Neural progenitor cell (in vitro differentiated cells): ENCODE measurements at regions not wholly inside any gene's neighbourhood (a gene's known extent, or its start where the extent isn't known, plus 50 kb on each side); places are given as distances from the start of the nearest gene placed in this dataset.
"Not testable (repeated sequence)": the region's sequence is repeated elsewhere in the genome, so short reads cannot be mapped to it uniquely, and the experiment has no call there.

Experiments
- DNase-seq: peaks from one replicate; pipeline ENCODE4 v3.0.0-alpha.2; 2016; ENCODE audit warnings: low spot score
- H2AFZ ChIP-seq: fragments of 200-600 bp; sonication (generic); replicated peaks from 2 replicates; pipeline ENCODE4 v1.6.1; 2016; ENCODE audit warnings: antibody characterized with exemption
- H3F3A ChIP-seq: fragments of 200-600 bp; sonication (generic); 2 replicates; pipeline ENCODE4 v1.6.1; 2016; ENCODE audit warnings: antibody characterized with exemption, low read depth
- H3K27ac ChIP-seq: fragments of 200-600 bp; sonication (generic); 2 replicates; pipeline ENCODE4 v1.5.1; 2016; ENCODE audit warnings: mild to moderate bottlenecking
- H3K27me3 ChIP-seq: fragments of 200-600 bp; sonication (generic); 2 replicates; pipeline ENCODE4 v1.6.1; 2016; ENCODE audit warnings: mild to moderate bottlenecking, moderate library complexity
- H3K36me3 ChIP-seq: fragments of 200-600 bp; sonication (generic); 2 replicates; pipeline ENCODE4 v1.5.1; 2016
- H3K4me1 ChIP-seq: fragments of 200-600 bp; sonication (generic); 2 replicates; pipeline ENCODE4 v1.6.1; 2016; ENCODE audit warnings: mixed run types
- H3K4me2 ChIP-seq: fragments of 200-600 bp; sonication (generic); 2 replicates; pipeline ENCODE4 v1.6.1; 2016
- H3K4me3 ChIP-seq: fragments of 200-600 bp; sonication (generic); 2 replicates; pipeline ENCODE4 v1.5.1; 2016
- H3K79me2 ChIP-seq: fragments of 200-600 bp; sonication (generic); 2 replicates; pipeline ENCODE4 v1.6.1; 2016; ENCODE audit warnings: low read depth
- H3K9ac ChIP-seq: fragments of 200-600 bp; sonication (generic); 2 replicates; pipeline ENCODE4 v1.6.1; 2016
- H3K9me3 ChIP-seq: fragments of 200-600 bp; sonication (generic); 2 replicates; pipeline ENCODE4 v1.5.1; 2016; ENCODE audit warnings: low read depth
- H4K20me1 ChIP-seq: fragments of 200-600 bp; sonication (generic); 2 replicates; pipeline ENCODE4 v1.6.1; 2016; ENCODE audit warnings: low read depth
- H3K27ac Mint-ChIP-seq: 3 replicates; pipeline ENCODE4 v1.8.0; 2021; ENCODE audit warnings: mixed read lengths
- H3K27me3 Mint-ChIP-seq: 2 replicates; pipeline ENCODE4 v1.8.0; 2022; ENCODE audit warnings: low read depth, mild to moderate bottlenecking, inconsistent platforms, moderate library complexity, mixed read lengths; ENCODE audit not compliant: insufficient read depth
- H3K36me3 Mint-ChIP-seq: 3 replicates; pipeline ENCODE4 v1.8.0; 2021; ENCODE audit warnings: mixed read lengths
- H3K4me1 Mint-ChIP-seq: 3 replicates; pipeline ENCODE4 v1.8.0; 2021; ENCODE audit warnings: mixed read lengths
- H3K4me3 Mint-ChIP-seq: 3 replicates; pipeline ENCODE4 v1.8.0; 2021; ENCODE audit warnings: mild to moderate bottlenecking, moderate library complexity, mixed read lengths
- H3K9me3 Mint-ChIP-seq: 3 replicates; pipeline ENCODE4 v1.8.0; 2020; ENCODE audit warnings: mixed read lengths
- CTCF ChIP-seq: fragments of 200-600 bp; sonication (generic); IDR thresholded peaks from 2 replicates; pipeline ENCODE4 v1.5.1; 2017; ENCODE audit warnings: antibody characterized with exemption, mild to moderate bottlenecking
- EZH2 ChIP-seq: fragments of 200-600 bp; sonication (generic); IDR thresholded peaks from 2 replicates; pipeline ENCODE4 v1.6.1; 2017; ENCODE audit warnings: antibody characterized with exemption, mild to moderate bottlenecking, moderate library complexity
- EZH2phosphoT487 ChIP-seq: fragments of 200-600 bp; sonication (generic); IDR thresholded peaks from 2 replicates; pipeline ENCODE4 v1.6.1; 2017; ENCODE audit warnings: antibody characterized with exemption

- Histone ChIP-seq H3F3A (no peaks in the 10 kb centered on the region), H3K27me3 (no peaks in the 10 kb centered on the region), H3K36me3 (no peaks in the 10 kb centered on the region), H3K4me3 (no peak overlapping the region), H3K4me1 (no peaks in the 10 kb centered on the region), H4K20me1 (no peaks in the 10 kb centered on the region), H3K4me2 (no peak overlapping the region), H3K27ac (no peak overlapping the region), H3K9ac (no peak overlapping the region), H3K79me2 (no peaks in the 10 kb centered on the region), H2AFZ (no peak overlapping the region), H3K9me3 (no peaks in the 10 kb centered on the region)
- Mint-ChIP-seq H3K27me3 (no peaks in the 10 kb centered on the region), H3K27ac (no peak overlapping the region), H3K4me3 (no peak overlapping the region), H3K36me3 (no peaks in the 10 kb centered on the region), H3K9me3 (no peaks in the 10 kb centered on the region), H3K4me1 (no peaks in the 10 kb centered on the region)
- no peak for DNase-seq
- TF ChIP-seq EZH2 (no peak), CTCF (no peak), EZH2phosphoT487 (no peak)
Observed at GRCh38 chr6:77286541-77286940, 176.8 kb downstream of the HTR1B start.

- Mint-ChIP-seq H3K9me3 (peaks cover 7% of the 10 kb centered on the region), H3K27me3 (peaks cover 2% of the 10 kb centered on the region), H3K36me3 (peaks cover 3% of the 10 kb centered on the region), H3K4me3 (no peak overlapping the region), H3K4me1 (no peaks in the 10 kb centered on the region), H3K27ac (no peak overlapping the region)
- H3K9me3 ChIP-seq = no peaks in the 10 kb centered on the region
- H3K9ac ChIP-seq = no peak overlapping the region
- DNase-seq = no peak
- no peak overlapping the region for H2AFZ ChIP-seq
- H3K27me3 ChIP-seq = no peaks in the 10 kb centered on the region
- no peaks in the 10 kb centered on the region for H3K36me3 ChIP-seq
- no peak overlapping the region for H3K4me3 ChIP-seq
- no peak overlapping the region for H3K27ac ChIP-seq
- H3F3A ChIP-seq = no peaks in the 10 kb centered on the region
- no peak for TF ChIP-seq EZH2phosphoT487
- no peaks in the 10 kb centered on the region for H3K4me1 ChIP-seq
- no peaks in the 10 kb centered on the region for H4K20me1 ChIP-seq
- H3K4me2 ChIP-seq = no peak overlapping the region
- no peaks in the 10 kb centered on the region for H3K79me2 ChIP-seq
Observed at GRCh38 chr6:77273929-77274328, 189.4 kb downstream of the HTR1B start.

- H3K36me3 ChIP-seq = no peaks in the 10 kb centered on the region
- no peaks in the 10 kb centered on the region for H3K4me1 Mint-ChIP-seq
- H3F3A ChIP-seq = no peaks in the 10 kb centered on the region
- H3K36me3 Mint-ChIP-seq = no peaks in the 10 kb centered on the region
- H2AFZ ChIP-seq = no peak overlapping the region
- no peaks in the 10 kb centered on the region for H3K9me3 ChIP-seq
- no peak for TF ChIP-seq EZH2phosphoT487
- TF ChIP-seq EZH2 = no peak
- peak; percentile 39 for TF ChIP-seq CTCF
- no peaks in the 10 kb centered on the region for H3K9me3 Mint-ChIP-seq
- H3K4me1 ChIP-seq = no peaks in the 10 kb centered on the region
- H3K27ac Mint-ChIP-seq = no peak overlapping the region
- no peaks in the 10 kb centered on the region for H3K79me2 ChIP-seq
- H3K27me3 Mint-ChIP-seq = no peaks in the 10 kb centered on the region
- no peak overlapping the region for H3K9ac ChIP-seq
- no peak overlapping the region for H3K4me2 ChIP-seq
- no peaks in the 10 kb centered on the region for H4K20me1 ChIP-seq
- no peaks in the 10 kb centered on the region for H3K27me3 ChIP-seq
- no peak overlapping the region for H3K27ac ChIP-seq
- no peak overlapping the region for H3K4me3 Mint-ChIP-seq
- H3K4me3 ChIP-seq = no peak overlapping the region
- no peak for DNase-seq
Observed at GRCh38 chr6:77264970-77265369, 198.3 kb downstream of the HTR1B start.

GRCh38 chr6:77263003-77263402, 200.3 kb downstream of the HTR1B start:
- no peaks in the 10 kb centered on the region for H4K20me1 ChIP-seq
- no peaks in the 10 kb centered on the region for H3K9me3 ChIP-seq
- no peaks in the 10 kb centered on the region for H3K27me3 Mint-ChIP-seq
- no peak overlapping the region for H3K4me3 Mint-ChIP-seq
- H3K27ac ChIP-seq = no peak overlapping the region
- H2AFZ ChIP-seq = no peak overlapping the region
- no peaks in the 10 kb centered on the region for H3K79me2 ChIP-seq
- H3K36me3 ChIP-seq = no peaks in the 10 kb centered on the region
- no peaks in the 10 kb centered on the region for H3K36me3 Mint-ChIP-seq
- no peaks in the 10 kb centered on the region for H3K27me3 ChIP-seq
- H3K4me1 Mint-ChIP-seq = no peaks in the 10 kb centered on the region
- TF ChIP-seq EZH2phosphoT487 (no peak), CTCF (no peak), EZH2 (no peak)
- H3K27ac Mint-ChIP-seq = no peak overlapping the region
- no peaks in the 10 kb centered on the region for H3K4me1 ChIP-seq
- H3F3A ChIP-seq = no peaks in the 10 kb centered on the region
- no peak overlapping the region for H3K4me2 ChIP-seq
- H3K9ac ChIP-seq = no peak overlapping the region
- DNase-seq = no peak
- H3K4me3 ChIP-seq = no peak overlapping the region
- no peaks in the 10 kb centered on the region for H3K9me3 Mint-ChIP-seq

GRCh38 chr6:77251801-77252200, 211.5 kb downstream of the HTR1B start:
- not testable (repeated sequence) for H3F3A ChIP-seq, H3K4me1 Mint-ChIP-seq, H3K36me3 ChIP-seq, H3K27ac ChIP-seq, H3K4me2 ChIP-seq, H3K9me3 Mint-ChIP-seq, H3K36me3 Mint-ChIP-seq, H3K9me3 ChIP-seq, H3K79me2 ChIP-seq, H3K4me1 ChIP-seq, H3K9ac ChIP-seq, H4K20me1 ChIP-seq, H3K27me3 ChIP-seq, H3K4me3 ChIP-seq, H3K4me3 Mint-ChIP-seq, H2AFZ ChIP-seq, H3K27ac Mint-ChIP-seq, H3K27me3 Mint-ChIP-seq
- peak; percentile 23 for DNase-seq
